ENCODE measurements at regions not wholly inside any gene's neighbourhood (a gene's known extent, or its start where the extent isn't known, plus 50 kb on each side); places are given as distances from the start of the nearest gene placed in this dataset.

DNA sequence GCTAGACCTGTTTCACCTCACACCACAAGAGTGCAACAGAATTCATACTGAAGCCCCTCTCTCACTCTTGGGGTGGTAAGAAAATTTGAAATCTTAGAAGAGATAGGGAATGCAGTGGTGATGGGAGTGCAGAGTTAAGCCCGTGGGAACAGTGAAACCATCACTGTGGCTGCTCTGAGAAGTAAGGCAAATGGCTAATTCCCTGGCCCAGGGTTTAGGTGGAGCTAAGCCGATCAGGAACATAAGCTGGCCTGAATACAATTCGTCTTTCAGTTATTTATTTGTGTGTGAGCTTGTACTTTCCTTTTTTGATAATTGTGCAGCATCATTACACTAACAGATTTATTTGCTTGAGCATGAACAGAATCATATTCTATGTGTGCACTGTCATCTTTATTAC lies 1070.6 kb downstream of the STPG2 start:
- TF ChIP-seq POLR2AphosphoS5 (IDR thresholded peaks at IDR 0.05) (no peak), CTCF (IDR thresholded peaks at IDR 0.05) (no peak), EP300 (IDR thresholded peaks at IDR 0.05) (no peak), POLR2A (IDR thresholded peaks at IDR 0.05) (no peak)

Measured in suprapubic skin (tissue), 4 donors.